Testis (tissue), 2 donors: ENCODE measurements at regions not wholly inside any gene's neighbourhood (a gene's known extent, or its start where the extent isn't known, plus 50 kb on each side); places are given as distances from the start of the nearest gene placed in this dataset.

ENCODE experiments used
- DNase-seq: peaks from one replicate; pipeline ENCODE4 v3.0.0-alpha.2; 2019
- H3K27ac ChIP-seq, 2 donors: fragments of 200-600 bp; sonication (generic); one replicate each; pipeline ENCODE4 v1.5.1; 2019
- H3K27me3 ChIP-seq: fragments of 200-600 bp; sonication (generic); one replicate; pipeline ENCODE4 v1.5.1; 2019
- H3K36me3 ChIP-seq: fragments of 200-600 bp; sonication (generic); one replicate; pipeline ENCODE4 v1.5.1; 2017; ENCODE audit warnings: low read depth; ENCODE audit errors: missing control alignments
- H3K4me1 ChIP-seq: fragments of 200-600 bp; sonication (generic); one replicate; pipeline ENCODE4 v1.5.1; 2019
- H3K4me3 ChIP-seq, 2 donors: fragments of 200-600 bp; sonication (generic); one replicate each; pipeline ENCODE4 v1.5.1; 2017 to 2019
- H3K9me3 ChIP-seq: fragments of 200-600 bp; sonication (generic); one replicate; pipeline ENCODE4 v1.5.1; 2017
- POLR2A ChIP-seq: fragments of 450-650 bp; IDR thresholded peaks from one replicate; pipeline ENCODE4 v1.6.1; 2017; ENCODE audit warnings: antibody characterized with exemption, mild to moderate bottlenecking, moderate library complexity
- WGBS, 2 donors: methylation state at CpG; one replicate each; pipeline ENCODE4 v1.1.5; 2018; 5-methylcytosine and 5-hydroxymethylcytosine counted together
- intact Hi-C: fragments of 100-400 bp; cut with DNase I; formaldehyde crosslinking; loops from one replicate; pipeline ENCODE4 v1.15.1; 2023; ENCODE audit warnings: low total_unique reads
- TF ChIP-seq, protein P1 (sequence below), 3 experiments: fragments of 450-650 bp in 2 of 3; fragments of 200-600 bp in 1 of 3; sonication (generic) in 1 of 3; IDR thresholded peaks; one replicate each; pipeline ENCODE4 v1.5.1; 2016 to 2019; ENCODE audit warnings: antibody characterized with exemption in 3 of 3, mild to moderate bottlenecking in 2 of 3, moderate library complexity in 1 of 3

DNA sequence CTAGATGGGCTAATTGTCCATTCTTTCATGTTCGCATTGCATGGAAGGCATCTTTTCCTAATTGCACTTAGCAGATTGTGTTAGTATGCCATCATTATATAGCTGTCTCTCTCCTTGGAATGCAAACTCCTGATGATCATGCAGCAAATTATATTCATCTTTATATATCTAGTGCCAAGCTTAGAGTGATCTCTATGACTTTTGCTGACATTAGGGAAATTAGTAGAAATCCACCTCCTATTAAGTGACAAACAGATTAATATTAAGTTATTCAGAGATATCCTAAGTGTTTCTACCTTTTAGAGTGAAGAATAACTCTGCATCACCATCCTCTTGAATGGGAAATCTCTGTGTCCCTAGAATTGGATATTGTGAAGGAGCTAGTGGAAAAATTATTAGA, 185.6 kb downstream of the FOXG1 start:
- WGBS, 2 donors, result 87 to 95% methylated on average over 1 of the region's 1 CpG
- H3K4me3 ChIP-seq, result no peak overlapping the region
- no peaks in the 10 kb centered on the region for H3K36me3 ChIP-seq
- no peaks in the 10 kb centered on the region for H3K9me3 ChIP-seq
- intact Hi-C loops, result no loop called here
- no peak for TF ChIP-seq POLR2A
- TF ChIP-seq, protein P1, sequence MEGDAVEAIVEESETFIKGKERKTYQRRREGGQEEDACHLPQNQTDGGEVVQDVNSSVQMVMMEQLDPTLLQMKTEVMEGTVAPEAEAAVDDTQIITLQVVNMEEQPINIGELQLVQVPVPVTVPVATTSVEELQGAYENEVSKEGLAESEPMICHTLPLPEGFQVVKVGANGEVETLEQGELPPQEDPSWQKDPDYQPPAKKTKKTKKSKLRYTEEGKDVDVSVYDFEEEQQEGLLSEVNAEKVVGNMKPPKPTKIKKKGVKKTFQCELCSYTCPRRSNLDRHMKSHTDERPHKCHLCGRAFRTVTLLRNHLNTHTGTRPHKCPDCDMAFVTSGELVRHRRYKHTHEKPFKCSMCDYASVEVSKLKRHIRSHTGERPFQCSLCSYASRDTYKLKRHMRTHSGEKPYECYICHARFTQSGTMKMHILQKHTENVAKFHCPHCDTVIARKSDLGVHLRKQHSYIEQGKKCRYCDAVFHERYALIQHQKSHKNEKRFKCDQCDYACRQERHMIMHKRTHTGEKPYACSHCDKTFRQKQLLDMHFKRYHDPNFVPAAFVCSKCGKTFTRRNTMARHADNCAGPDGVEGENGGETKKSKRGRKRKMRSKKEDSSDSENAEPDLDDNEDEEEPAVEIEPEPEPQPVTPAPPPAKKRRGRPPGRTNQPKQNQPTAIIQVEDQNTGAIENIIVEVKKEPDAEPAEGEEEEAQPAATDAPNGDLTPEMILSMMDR (IDR thresholded peaks at IDR 0.05), result no peak
- H3K27ac ChIP-seq, result no peak overlapping the region
- H3K27me3 ChIP-seq, result no peaks in the 10 kb centered on the region
- no peaks in the 10 kb centered on the region for H3K4me1 ChIP-seq
- no peak for DNase-seq

DNA sequence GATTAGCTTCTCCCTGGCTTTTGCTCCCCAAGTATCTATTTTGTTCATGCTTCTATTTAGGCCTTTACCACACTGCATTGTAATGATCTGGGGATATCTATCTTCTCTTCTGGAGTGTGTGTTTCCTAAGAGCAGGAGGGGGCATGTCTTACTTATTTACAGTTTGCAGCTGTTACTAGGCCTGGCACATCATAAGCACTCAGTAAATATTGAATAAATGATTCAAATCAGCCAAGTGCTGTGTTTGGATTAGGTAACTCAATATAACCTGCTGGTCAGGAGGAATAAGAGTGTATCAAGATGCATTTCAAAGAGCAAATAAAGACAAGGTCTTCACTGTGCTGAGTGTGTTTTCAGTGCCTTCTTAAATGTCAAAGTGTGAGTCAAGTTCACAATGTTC, 186.1 kb downstream of the FOXG1 start:
- Histone ChIP-seq H3K36me3 (no peaks in the 10 kb centered on the region), H3K9me3 (no peaks in the 10 kb centered on the region), H3K27ac (no peak overlapping the region), H3K4me1 (no peaks in the 10 kb centered on the region), H3K4me3 (no peak overlapping the region), H3K27me3 (no peaks in the 10 kb centered on the region)
- no peak for DNase-seq
- intact Hi-C loops, result no loop called here
- TF ChIP-seq POLR2A, result no peak
- TF ChIP-seq, protein P1 (IDR thresholded peaks at IDR 0.05), result no peak

DNA sequence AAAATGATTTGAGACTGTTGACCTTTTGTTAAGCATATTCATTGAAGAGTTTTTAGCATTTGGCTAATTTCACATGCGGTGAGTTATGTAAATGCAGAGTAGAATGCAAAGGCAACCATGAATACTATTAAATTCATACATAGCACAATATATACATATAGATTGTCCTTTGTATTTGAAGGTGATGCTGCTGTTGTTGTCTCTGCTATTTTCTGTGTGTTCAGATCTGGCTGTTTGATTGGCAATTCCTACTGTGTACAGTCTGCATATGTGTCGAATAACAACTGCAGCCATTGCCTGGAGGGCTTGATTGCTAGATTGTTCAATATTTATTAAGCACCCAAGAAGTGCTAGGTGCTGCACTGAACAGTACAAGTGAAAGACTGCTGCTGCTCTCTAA, 187.4 kb downstream of the FOXG1 start:
- WGBS, 2 donors, result 90 to 97% methylated on average over 2 of the region's 2 CpGs
- H3K9me3 ChIP-seq, result no peaks in the 10 kb centered on the region
- no peak for DNase-seq
- H3K36me3 ChIP-seq, result no peaks in the 10 kb centered on the region
- no peaks in the 10 kb centered on the region for H3K4me1 ChIP-seq
- H3K27ac ChIP-seq, result no peak overlapping the region
- intact Hi-C loops, result no loop called here
- H3K27me3 ChIP-seq, result no peaks in the 10 kb centered on the region
- H3K4me3 ChIP-seq, result no peak overlapping the region
- TF ChIP-seq, protein P1 (IDR thresholded peaks at IDR 0.05), result no peak
- TF ChIP-seq POLR2A, result no peak

GRCh38 chr14:28966416-28967233, 200.0 kb downstream of the FOXG1 start:
- H3K9me3 ChIP-seq, result no peaks in the 10 kb centered on the region
- no peak for DNase-seq
- H3K4me1 ChIP-seq, result no peaks in the 10 kb centered on the region
- H3K4me3 ChIP-seq, result no peak overlapping the region
- no peak overlapping the region for H3K27ac ChIP-seq
- H3K27me3 ChIP-seq, result no peaks in the 10 kb centered on the region
- WGBS, 2 donors, result 87 to 91% methylated on average over 2 of the region's 2 CpGs
- no peaks in the 10 kb centered on the region for H3K36me3 ChIP-seq
- intact Hi-C loops, result no loop called here
- no peak for TF ChIP-seq POLR2A
- TF ChIP-seq, protein P1 (IDR thresholded peaks at IDR 0.05), result no peak

GRCh38 chr14:28975084-28975483, 208.5 kb downstream of the FOXG1 start:
- DNase-seq, result no peak
- Histone ChIP-seq H3K36me3 (no peaks in the 10 kb centered on the region), H3K9me3 (no peaks in the 10 kb centered on the region), H3K4me3 (no peak overlapping the region), H3K27me3 (no peaks in the 10 kb centered on the region), H3K4me1 (no peaks in the 10 kb centered on the region), H3K27ac (no peak overlapping the region)
- TF ChIP-seq POLR2A, result no peak
- TF ChIP-seq, protein P1 (IDR thresholded peaks at IDR 0.05), result no peak
- WGBS, 2 donors, result 29 to 53% methylated on average over 1 of the region's 1 CpG
- intact Hi-C loops, result no loop called here
